Endodermal cell (in vitro differentiated cells): ENCODE measurements at regions not wholly inside any gene's neighbourhood (a gene's known extent, or its start where the extent isn't known, plus 50 kb on each side); places are given as distances from the start of the nearest gene placed in this dataset.

Source experiments
- DNase-seq: peaks from one replicate; pipeline ENCODE4 v3.0.0-alpha.2; 2017
- H3K27ac ChIP-seq: 2 replicates; pipeline ENCODE4 v1.5.1; 2013; ENCODE audit warnings: mild to moderate bottlenecking, low read depth, low read length, moderate library complexity
- H3K27me3 ChIP-seq: 2 replicates; pipeline ENCODE4 v1.6.1; 2013; ENCODE audit warnings: mild to moderate bottlenecking, low read length, moderate library complexity; ENCODE audit not compliant: insufficient read depth, control insufficient read depth, poor library complexity, severe bottlenecking
- H3K36me3 ChIP-seq: 2 replicates; pipeline ENCODE4 v1.7.0; 2013; ENCODE audit warnings: mild to moderate bottlenecking, low read length, moderate library complexity; ENCODE audit not compliant: control insufficient read depth, insufficient read depth
- H3K4me1 ChIP-seq: one replicate; pipeline ENCODE4 v1.7.0; 2013; ENCODE audit warnings: low read length; ENCODE audit not compliant: control insufficient read depth, insufficient read depth
- H3K4me3 ChIP-seq: 2 replicates; pipeline ENCODE4 v1.5.1; 2013; ENCODE audit warnings: mild to moderate bottlenecking, low read length, moderate library complexity
- H3K9ac ChIP-seq: 2 replicates; pipeline ENCODE4 v1.6.1; 2013; ENCODE audit warnings: mild to moderate bottlenecking, low read length, moderate library complexity; ENCODE audit not compliant: poor library complexity, severe bottlenecking; ENCODE audit errors: extremely low read depth
- H3K9me3 ChIP-seq: 2 replicates; pipeline ENCODE4 v1.6.1; 2013; ENCODE audit warnings: mild to moderate bottlenecking, low read length, moderate library complexity; ENCODE audit not compliant: control insufficient read depth
- H3K27ac Mint-ChIP-seq: 2 replicates; pipeline ENCODE4 v1.8.0; 2020; ENCODE audit warnings: mixed read lengths
- H3K27me3 Mint-ChIP-seq: 2 replicates; pipeline ENCODE4 v1.8.0; 2021; ENCODE audit warnings: mild to moderate bottlenecking, mixed read lengths; ENCODE audit not compliant: insufficient read depth
- H3K36me3 Mint-ChIP-seq: 2 replicates; pipeline ENCODE4 v1.8.0; 2020; ENCODE audit warnings: low read depth, mixed read lengths
- H3K4me1 Mint-ChIP-seq: 2 replicates; pipeline ENCODE4 v1.8.0; 2020; ENCODE audit warnings: mixed read lengths
- H3K4me3 Mint-ChIP-seq: 2 replicates; pipeline ENCODE4 v1.8.0; 2020; ENCODE audit warnings: mild to moderate bottlenecking, moderate library complexity, mixed read lengths
- H3K9me3 Mint-ChIP-seq: 2 replicates; pipeline ENCODE4 v1.8.0; 2020; ENCODE audit warnings: mild to moderate bottlenecking, mixed read lengths
- CTCF ChIP-seq: fragments of 200-600 bp; sonication (generic); conservative IDR thresholded peaks from 2 replicates; pipeline ENCODE4 v1.5.0; 2021; ENCODE audit warnings: antibody characterized with exemption, mild to moderate bottlenecking
- WGBS, 2 experiments: methylation state at CpG; one replicate each; pipeline versions ENCODE4 v1.1.5 to v1.1.7; 2013; ENCODE audit warnings: missing lambda C conversion rate in 2 of 2, mixed read lengths in 1 of 2; ENCODE audit not compliant: insufficient coverage in 1 of 2, insufficient read length in 1 of 2; 5-methylcytosine and 5-hydroxymethylcytosine counted together

GRCh38 chr20:39767352-39767751 lies 805.2 kb downstream of the DHX35 start:
- Mint-ChIP-seq H3K36me3 (peaks cover 3% of the 10 kb centered on the region), H3K4me3 (no peak overlapping the region), H3K4me1 (peaks cover 11% of the 10 kb centered on the region), H3K27ac (no peak overlapping the region), H3K27me3 (no peaks in the 10 kb centered on the region), H3K9me3 (peaks cover 9% of the 10 kb centered on the region)
- Histone ChIP-seq H3K36me3 (no peaks in the 10 kb centered on the region), H3K27ac (no peak overlapping the region), H3K4me1 (no peaks in the 10 kb centered on the region), H3K4me3 (no peak overlapping the region), H3K9ac (no peak overlapping the region), H3K9me3 (peaks cover 17% of the 10 kb centered on the region), H3K27me3 (no peaks in the 10 kb centered on the region)
- TF ChIP-seq CTCF, result no peak
- 89% methylated on average over 1 of the region's 1 CpG; no CpG with 5 or more reads in 1 of the 2 experiments for WGBS, 2 experiments
- DNase-seq, result no peak

GRCh38 chr20:39766333-39766732 lies 804.2 kb downstream of the DHX35 start:
- WGBS, 2 experiments, result 79% methylated on average over 1 of the region's 1 CpG; no CpG with 5 or more reads in 1 of the 2 experiments
- Histone ChIP-seq H3K4me1 (no peaks in the 10 kb centered on the region), H3K36me3 (no peaks in the 10 kb centered on the region)

GRCh38 chr20:39762716-39763115 lies 800.6 kb downstream of the DHX35 start:
- Histone ChIP-seq H3K4me1 (no peaks in the 10 kb centered on the region), H3K9me3 (peaks cover 3% of the 10 kb centered on the region), H3K9ac (no peak overlapping the region), H3K4me3 (no peak overlapping the region), H3K27ac (no peak overlapping the region), H3K36me3 (no peaks in the 10 kb centered on the region), H3K27me3 (no peaks in the 10 kb centered on the region)
- Mint-ChIP-seq H3K27ac (no peak overlapping the region), H3K4me3 (no peak overlapping the region), H3K4me1 (peaks cover 5% of the 10 kb centered on the region), H3K36me3 (peaks cover 3% of the 10 kb centered on the region), H3K27me3 (no peaks in the 10 kb centered on the region), H3K9me3 (peaks cover 5% of the 10 kb centered on the region)
- WGBS, 2 experiments, result 88 to 90% methylated on average over 4 to 9 of the region's 9 CpGs
- DNase-seq, result no peak
- TF ChIP-seq CTCF, result no peak

More at GRCh38 chr20:39766333-39766732, 804.2 kb downstream of the DHX35 start:
- TF ChIP-seq CTCF, result no peak
- Histone ChIP-seq H3K4me3 (no peak overlapping the region), H3K27me3 (no peaks in the 10 kb centered on the region), H3K9ac (no peak overlapping the region), H3K27ac (no peak overlapping the region), H3K9me3 (peaks cover 17% of the 10 kb centered on the region)
- H3K27me3 Mint-ChIP-seq, result no peaks in the 10 kb centered on the region
- H3K9me3 Mint-ChIP-seq, result peaks cover 9% of the 10 kb centered on the region
- DNase-seq, result no peak
- H3K36me3 Mint-ChIP-seq, result peaks cover 3% of the 10 kb centered on the region
- no peak overlapping the region for H3K4me3 Mint-ChIP-seq
- H3K27ac Mint-ChIP-seq, result no peak overlapping the region
- peaks cover 5% of the 10 kb centered on the region for H3K4me1 Mint-ChIP-seq
